Naive B cell (primary cell): ENCODE measurements at regions not wholly inside any gene's neighbourhood (a gene's known extent, or its start where the extent isn't known, plus 50 kb on each side); places are given as distances from the start of the nearest gene placed in this dataset.

ENCODE experiments used
- ATAC-seq, 2 donors: fragments of 150-1000 bp; cut with Tn5 transposase; 2 replicates each; pipeline ENCODE4 v1.10.0; 2021; ENCODE audit warnings: low read depth in 2 of 2, mild to moderate bottlenecking in 2 of 2, moderate library complexity in 2 of 2
- DNase-seq: peaks from one replicate; pipeline ENCODE4 v3.0.0; 2022
- H3K27ac Mint-ChIP-seq, 6 donors: one replicate each; pipeline ENCODE4 v1.8.0; 2020 to 2022; ENCODE audit warnings: mild to moderate bottlenecking in 6 of 6, mixed read lengths in 6 of 6, moderate library complexity in 5 of 6, inconsistent platforms in 2 of 6
- H3K27me3 Mint-ChIP-seq, 3 donors: one replicate each; pipeline ENCODE4 v1.8.0; 2021 to 2022; ENCODE audit warnings: mixed read lengths in 3 of 3, mild to moderate bottlenecking in 1 of 3
- H3K36me3 Mint-ChIP-seq, 2 donors: one replicate each; pipeline ENCODE4 v1.8.0; 2020 to 2022; ENCODE audit warnings: mixed read lengths in 2 of 2, inconsistent platforms in 1 of 2, mild to moderate bottlenecking in 1 of 2
- H3K4me1 Mint-ChIP-seq, 3 donors: one replicate each; pipeline ENCODE4 v1.8.0; 2020 to 2022; ENCODE audit warnings: mixed read lengths in 3 of 3, inconsistent platforms in 1 of 3, mild to moderate bottlenecking in 1 of 3, moderate library complexity in 1 of 3
- H3K4me3 Mint-ChIP-seq, 8 donors: one replicate each; pipeline ENCODE4 v1.8.0; 2020 to 2022; ENCODE audit warnings: mild to moderate bottlenecking in 8 of 8, mixed read lengths in 8 of 8, moderate library complexity in 8 of 8, inconsistent platforms in 2 of 8
- H3K9me3 Mint-ChIP-seq, 7 donors: one replicate each; pipeline ENCODE4 v1.8.0; 2020 to 2022; ENCODE audit warnings: mixed read lengths in 7 of 7, mild to moderate bottlenecking in 5 of 7, inconsistent platforms in 2 of 7, moderate library complexity in 1 of 7

- H3K4me1 Mint-ChIP-seq: peaks cover 0 to 7% (median 0%) of the 10 kb centered on the region in 3 donors
- peaks cover 0 to 4% (median 0%) of the 10 kb centered on the region in 7 donors for H3K9me3 Mint-ChIP-seq
- peaks cover 0 to 4% of the 10 kb centered on the region in 2 donors for H3K36me3 Mint-ChIP-seq
- H3K27me3 Mint-ChIP-seq: peaks cover 0 to 5% (median 0%) of the 10 kb centered on the region in 3 donors
- ATAC-seq: no peak
- H3K4me3 Mint-ChIP-seq: no peak overlapping the region
- no peak overlapping the region for H3K27ac Mint-ChIP-seq
- DNase-seq: no peak
Measured at GRCh38 chr18:76264876-76265250, 230.2 kb downstream of the ZNF516 start.

GRCh38 chr18:76264198-76264875, 230.7 kb downstream of the ZNF516 start:
- H3K36me3 Mint-ChIP-seq: no peaks in the 10 kb centered on the region
- H3K9me3 Mint-ChIP-seq: no peaks in the 10 kb centered on the region
- DNase-seq (no peak), ATAC-seq (no peak)
- no peak overlapping the region for H3K27ac Mint-ChIP-seq
- peaks cover 0 to under 1% (median 0%) of the 10 kb centered on the region in 3 donors for H3K27me3 Mint-ChIP-seq
- H3K4me3 Mint-ChIP-seq: no peak overlapping the region
- H3K4me1 Mint-ChIP-seq: peaks cover 0 to 7% (median 0%) of the 10 kb centered on the region in 3 donors

GRCh38 chr18:76263046-76264005, 231.7 kb downstream of the ZNF516 start:
- Mint-ChIP-seq H3K27me3 (no peaks in the 10 kb centered on the region), H3K9me3 (no peaks in the 10 kb centered on the region), H3K27ac (no peak overlapping the region), H3K36me3 (no peaks in the 10 kb centered on the region), H3K4me3 (no peak overlapping the region), H3K4me1 (peaks cover 0 to 7% (median 0%) of the 10 kb centered on the region in 3 donors)
- ATAC-seq (no peak), DNase-seq (no peak)

- no peak for ATAC-seq
- H3K4me3 Mint-ChIP-seq: no peak overlapping the region
- peaks cover 0 to 4% (median 0%) of the 10 kb centered on the region in 3 donors for H3K4me1 Mint-ChIP-seq
- no peak overlapping the region for H3K27ac Mint-ChIP-seq
- no peaks in the 10 kb centered on the region for H3K36me3 Mint-ChIP-seq
- no peaks in the 10 kb centered on the region for H3K27me3 Mint-ChIP-seq
- H3K9me3 Mint-ChIP-seq: no peaks in the 10 kb centered on the region
- no peak for DNase-seq
Measured at GRCh38 chr18:76260941-76261472, 234.0 kb downstream of the ZNF516 start.

GRCh38 chr18:76259711-76260110, 235.3 kb downstream of the ZNF516 start:
- H3K4me1 Mint-ChIP-seq: no peaks in the 10 kb centered on the region
- H3K9me3 Mint-ChIP-seq: no peaks in the 10 kb centered on the region
- H3K27me3 Mint-ChIP-seq: peaks cover 0 to 6% (median 0%) of the 10 kb centered on the region in 3 donors
- DNase-seq: no peak
- ATAC-seq: no peak
- peak overlapping the region in 1 of 8 donors; percentile 60 for H3K4me3 Mint-ChIP-seq
- no peaks in the 10 kb centered on the region for H3K36me3 Mint-ChIP-seq
- no peak overlapping the region for H3K27ac Mint-ChIP-seq

DNA sequence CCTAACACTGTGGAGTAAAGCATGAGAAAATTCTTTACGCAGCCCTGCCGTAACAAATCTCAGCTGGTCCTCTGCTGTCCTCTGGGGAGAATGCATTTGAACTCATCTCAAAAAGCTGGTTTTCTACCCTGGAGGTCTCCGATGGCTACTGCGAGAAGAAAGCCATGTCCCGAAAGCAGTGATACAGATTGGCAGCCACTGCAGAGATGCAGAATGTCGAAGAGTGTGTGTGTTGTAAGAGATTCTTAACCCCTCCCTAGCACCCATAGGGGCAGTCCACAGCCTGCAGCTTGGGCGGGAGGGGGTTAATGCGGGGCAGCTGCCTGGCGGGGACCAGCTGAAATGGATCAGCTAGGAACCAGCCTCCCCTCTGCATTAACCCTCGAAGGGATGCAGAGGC, 235.9 kb downstream of the ZNF516 start:
- Mint-ChIP-seq H3K27ac (no peak overlapping the region), H3K27me3 (peaks cover 0 to 6% (median 0%) of the 10 kb centered on the region in 3 donors), H3K4me3 (no peak overlapping the region), H3K36me3 (no peaks in the 10 kb centered on the region), H3K4me1 (no peaks in the 10 kb centered on the region), H3K9me3 (no peaks in the 10 kb centered on the region)
- no peak for ATAC-seq
- no peak for DNase-seq

DNA sequence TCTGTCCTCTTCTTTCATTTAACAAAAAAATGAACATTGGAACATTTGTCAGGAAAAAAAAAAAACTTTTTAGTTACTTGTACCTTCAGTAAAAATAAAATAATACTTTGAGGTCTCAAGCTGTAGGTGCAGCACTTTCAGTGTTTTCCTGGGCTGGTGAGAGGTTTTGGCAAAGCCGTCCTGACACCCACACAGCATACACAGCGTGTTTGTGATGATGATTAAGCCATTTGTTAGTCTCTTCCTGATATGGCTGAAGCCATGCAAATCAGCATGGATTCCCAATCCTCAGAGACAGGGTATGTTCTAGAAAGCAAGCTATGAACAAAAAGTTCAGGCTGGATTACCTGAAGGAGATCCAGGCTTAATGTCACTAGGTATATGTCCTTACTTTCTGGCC, 236.8 kb downstream of the ZNF516 start:
- H3K27ac Mint-ChIP-seq: no peak overlapping the region
- no peaks in the 10 kb centered on the region for H3K9me3 Mint-ChIP-seq
- no peak for DNase-seq
- H3K36me3 Mint-ChIP-seq: no peaks in the 10 kb centered on the region
- H3K4me1 Mint-ChIP-seq: no peaks in the 10 kb centered on the region
- H3K27me3 Mint-ChIP-seq: peaks cover 0 to 6% (median 0%) of the 10 kb centered on the region in 3 donors
- ATAC-seq: no peak
- H3K4me3 Mint-ChIP-seq: no peak overlapping the region

DNA sequence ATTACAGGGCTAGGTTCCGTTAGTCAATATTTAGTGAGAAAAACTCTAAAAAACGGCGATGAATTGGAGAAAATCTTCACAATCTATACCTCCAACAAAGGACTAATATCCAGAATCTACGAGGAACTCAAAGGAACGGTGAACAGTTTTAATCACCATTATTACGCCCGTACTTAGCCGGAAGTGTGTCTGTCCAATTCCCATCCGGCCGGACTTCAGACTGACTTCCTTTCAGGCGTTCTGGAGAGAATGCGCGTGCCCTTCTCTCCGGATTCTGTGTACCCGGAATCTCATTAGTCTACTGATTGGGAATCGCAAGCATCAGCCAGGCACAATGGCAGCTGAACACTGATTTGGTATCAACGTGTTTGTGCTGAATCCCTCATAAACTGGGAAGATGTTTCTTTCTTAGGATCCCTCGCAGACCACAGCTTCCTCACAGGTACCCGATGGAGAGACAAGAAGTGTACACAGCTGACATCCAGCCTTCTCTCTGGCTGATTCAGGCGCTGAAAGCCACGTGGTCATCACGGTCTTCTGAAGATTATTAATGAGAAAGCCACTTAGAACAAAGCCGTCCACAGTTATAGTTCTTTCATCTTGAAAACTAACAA, 239.9 kb downstream of the ZNF516 start:
- H3K36me3 Mint-ChIP-seq: no peaks in the 10 kb centered on the region
- no peak for ATAC-seq
- peaks cover 0 to 6% (median 5%) of the 10 kb centered on the region in 3 donors for H3K27me3 Mint-ChIP-seq
- no peak for DNase-seq
- H3K27ac Mint-ChIP-seq: peak overlapping the region in 1 of 6 donors; percentile 16
- no peaks in the 10 kb centered on the region for H3K9me3 Mint-ChIP-seq
- H3K4me1 Mint-ChIP-seq: no peaks in the 10 kb centered on the region
- H3K4me3 Mint-ChIP-seq: peak overlapping the region in 2 of 8 donors; percentile 22 to 61

GRCh38 chr18:76252880-76253279, 242.2 kb downstream of the ZNF516 start:
- H3K27me3 Mint-ChIP-seq: peaks cover 0 to 6% (median 5%) of the 10 kb centered on the region in 3 donors
- DNase-seq: no peak
- no peaks in the 10 kb centered on the region for H3K9me3 Mint-ChIP-seq
- H3K27ac Mint-ChIP-seq: no peak overlapping the region
- H3K4me3 Mint-ChIP-seq: no peak overlapping the region
- no peak for ATAC-seq
- H3K36me3 Mint-ChIP-seq: no peaks in the 10 kb centered on the region
- no peaks in the 10 kb centered on the region for H3K4me1 Mint-ChIP-seq

DNA sequence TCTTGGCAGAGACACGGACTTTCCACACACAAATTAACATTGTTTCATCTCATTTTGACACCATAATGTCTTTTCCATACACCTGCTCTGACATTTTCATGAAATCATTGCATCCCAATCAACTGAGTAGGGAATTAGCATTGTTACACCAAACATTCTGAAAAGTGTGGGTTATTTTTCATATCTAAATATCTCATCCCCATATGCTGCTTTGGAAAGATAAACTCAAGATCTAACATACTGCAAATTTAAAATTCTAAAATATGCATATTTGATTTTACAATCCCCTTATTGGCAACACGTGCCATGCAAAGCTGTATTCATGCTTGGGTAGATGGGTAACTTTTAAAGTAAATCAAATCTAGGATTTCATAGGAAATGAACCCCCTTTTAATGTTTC, 242.9 kb downstream of the ZNF516 start:
- Mint-ChIP-seq H3K9me3 (peaks cover 0 to under 1% (median 0%) of the 10 kb centered on the region in 7 donors), H3K27me3 (peaks cover 0 to 6% (median 5%) of the 10 kb centered on the region in 3 donors), H3K27ac (no peak overlapping the region), H3K4me1 (no peaks in the 10 kb centered on the region), H3K4me3 (no peak overlapping the region), H3K36me3 (no peaks in the 10 kb centered on the region)
- ATAC-seq (no peak), DNase-seq (no peak)

DNA sequence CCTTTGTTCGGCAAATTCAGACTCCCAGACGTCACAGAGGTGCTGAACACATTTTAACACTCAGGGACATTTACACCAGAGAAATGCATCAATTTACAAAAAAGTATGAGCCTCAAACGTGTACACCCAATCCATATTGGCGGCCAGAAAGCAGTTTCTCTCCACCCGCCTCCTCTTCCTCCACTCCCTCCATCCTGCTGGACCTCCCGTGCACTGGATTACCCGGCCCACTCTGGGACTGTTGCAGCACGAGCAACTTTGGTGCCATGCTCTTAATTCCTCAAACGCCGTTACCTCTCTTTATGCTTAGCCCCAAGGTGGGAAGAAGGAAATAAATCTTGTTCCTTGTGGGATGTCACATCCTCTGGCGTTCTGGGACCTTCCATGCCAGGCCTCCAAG, 243.4 kb downstream of the ZNF516 start:
- peaks cover 0 to 6% (median 5%) of the 10 kb centered on the region in 3 donors for H3K27me3 Mint-ChIP-seq
- H3K9me3 Mint-ChIP-seq: peaks cover 0 to 1% (median 0%) of the 10 kb centered on the region in 7 donors
- no peak overlapping the region for H3K27ac Mint-ChIP-seq
- H3K4me3 Mint-ChIP-seq: no peak overlapping the region
- ATAC-seq: no peak
- no peaks in the 10 kb centered on the region for H3K4me1 Mint-ChIP-seq
- no peaks in the 10 kb centered on the region for H3K36me3 Mint-ChIP-seq
- DNase-seq: no peak

DNA sequence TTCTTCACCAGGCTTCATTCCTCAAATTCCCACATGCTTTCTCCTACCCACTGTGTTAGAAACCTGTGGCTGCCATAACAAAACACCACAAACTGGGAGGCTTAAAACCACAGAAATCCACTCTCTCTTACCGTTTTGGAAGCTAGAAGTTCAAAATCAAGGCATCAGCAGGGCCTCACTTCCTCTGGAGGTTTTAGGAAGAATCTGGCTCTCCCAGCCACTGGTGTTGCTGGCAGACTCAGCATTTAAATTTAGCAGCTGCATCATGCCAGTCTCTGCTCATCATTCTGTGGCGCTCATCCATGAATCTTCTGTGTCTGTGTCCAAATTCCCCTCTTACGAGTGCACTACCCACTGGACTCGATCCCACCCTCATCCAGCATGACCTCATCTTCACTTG, 248.5 kb downstream of the ZNF516 start:
- peaks cover 0 to 3% (median 0%) of the 10 kb centered on the region in 7 donors for H3K9me3 Mint-ChIP-seq
- H3K27me3 Mint-ChIP-seq: peaks cover 0 to 8% (median 0%) of the 10 kb centered on the region in 3 donors
- H3K27ac Mint-ChIP-seq: no peak overlapping the region
- DNase-seq: no peak
- no peaks in the 10 kb centered on the region for H3K4me1 Mint-ChIP-seq
- no peak for ATAC-seq
- H3K4me3 Mint-ChIP-seq: no peak overlapping the region
- no peaks in the 10 kb centered on the region for H3K36me3 Mint-ChIP-seq

DNA sequence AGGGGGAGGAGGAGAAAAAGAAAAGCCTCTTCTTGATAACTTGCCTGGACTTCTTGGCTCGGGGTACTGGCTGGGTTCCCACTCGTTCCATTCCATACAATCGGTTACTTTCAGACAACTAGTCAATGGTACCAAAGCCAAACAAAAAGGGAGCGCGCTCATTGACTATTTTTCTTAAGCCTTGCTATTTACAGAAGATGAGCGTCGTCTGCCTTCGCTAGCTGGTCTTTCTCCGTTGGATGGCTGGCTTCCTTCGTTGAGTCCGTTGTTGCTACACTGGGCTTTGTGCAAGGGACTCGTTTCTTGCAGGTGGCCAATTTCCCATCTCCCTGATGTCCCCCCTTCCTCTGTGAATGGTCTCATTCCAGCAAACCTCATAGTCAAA, 260.4 kb downstream of the ZNF516 start:
- H3K4me3 Mint-ChIP-seq: no peak overlapping the region
- no peak overlapping the region for H3K27ac Mint-ChIP-seq
- peaks cover 9 to 26% (median 16%) of the 10 kb centered on the region in 7 donors for H3K9me3 Mint-ChIP-seq
- ATAC-seq: no peak
- H3K27me3 Mint-ChIP-seq: peaks cover 0 to 3% (median 0%) of the 10 kb centered on the region in 3 donors
- no peak for DNase-seq
- no peaks in the 10 kb centered on the region for H3K4me1 Mint-ChIP-seq
- H3K36me3 Mint-ChIP-seq: peaks cover 0 to 8% of the 10 kb centered on the region in 2 donors
